ENCODE measurements at regions not wholly inside any gene's neighbourhood (a gene's known extent, or its start where the extent isn't known, plus 50 kb on each side); places are given as distances from the start of the nearest gene placed in this dataset.
A peak's percentile ranks its signal among the peaks of the same experiment; 100 is the strongest.

GRCh38 chr13:100798739-100799361, 124.3 kb upstream of the TMTC4 start:
- TF ChIP-seq ZNF202 (tag by site-specific recombination; IDR thresholded peaks at IDR 0.05; ENCODE audit: borderline replicate concordance) (no peak), ZNF610 (tag by site-specific recombination; IDR thresholded peaks at IDR 0.05; ENCODE audit: borderline replicate concordance) (peak; percentile 53; the same call in 1 of the 2 replicates)
- Histone ChIP-seq H3K4me3 (ENCODE audit: low read depth, low read length) (no peak overlapping the region), H3K9me3 (ENCODE audit: control insufficient read depth, insufficient read depth, low read depth, low read length) (no peaks in the 10 kb centered on the region), H3K4me1 (ENCODE audit: control insufficient read depth, insufficient read depth, low read length) (no peaks in the 10 kb centered on the region), H3K36me3 (ENCODE audit: control insufficient read depth in 2 of 2, insufficient read depth in 1 of 2, low read length in 2 of 2) (no peaks in the 10 kb centered on the region), H3K27ac (ENCODE audit: extremely low read depth, low read depth, low read length) (no peak overlapping the region)
- CTCF ChIA-PET = no interaction called here
- POLR2A ChIA-PET = interaction anchor here (0.6 kb wide), 1 partner anchor 139 kb away, joined by 3 read pairs; no protein-coding TSS in a partner anchor

GRCh38 chr13:100797921-100798320, 123.3 kb upstream of the TMTC4 start:
- Histone ChIP-seq H3K27ac (ENCODE audit: extremely low read depth, low read depth, low read length) (no peak overlapping the region), H3K4me3 (ENCODE audit: low read depth, low read length) (no peak overlapping the region), H3K9me3 (ENCODE audit: control insufficient read depth, insufficient read depth, low read depth, low read length) (no peaks in the 10 kb centered on the region), H3K36me3 (ENCODE audit: control insufficient read depth in 2 of 2, insufficient read depth in 1 of 2, low read length in 2 of 2) (no peaks in the 10 kb centered on the region), H3K4me1 (ENCODE audit: control insufficient read depth, insufficient read depth, low read length) (no peaks in the 10 kb centered on the region)
- TF ChIP-seq ZNF157 (tag by site-specific recombination; IDR thresholded peaks at IDR 0.05) (no peak), FEZF1 (tag by site-specific recombination; IDR thresholded peaks at IDR 0.05) (peak; percentile 76), ZNF23 (tag by site-specific recombination; IDR thresholded peaks at IDR 0.05; ENCODE audit: borderline replicate concordance) (no peak), ZNF223 (tag by site-specific recombination; IDR thresholded peaks at IDR 0.05) (no peak), TCF7L2 (IDR thresholded peaks at IDR 0.05; ENCODE audit: borderline replicate concordance, low read depth, low read length) (0 out of 2 replicates have a peak, but pooled peaks have one; percentile 30), ZNF214 (tag by site-specific recombination; IDR thresholded peaks at IDR 0.05; ENCODE audit: borderline replicate concordance) (no peak), GLI4 (tag by site-specific recombination; IDR thresholded peaks at IDR 0.05) (no peak), PRDM6 (tag by site-specific recombination; IDR thresholded peaks at IDR 0.05) (0 out of 2 replicates have a peak, but pooled peaks have one; percentile 23), YY2 (tag by site-specific recombination; IDR thresholded peaks at IDR 0.05) (no peak), ZNF335 (tag by site-specific recombination; conservative IDR thresholded peaks at IDR 0.05) (no peak), ZNF37A (tag by site-specific recombination; IDR thresholded peaks at IDR 0.05) (no peak), ZNF132 (tag by site-specific recombination; IDR thresholded peaks at IDR 0.05; ENCODE audit: borderline replicate concordance) (no peak), ZNF843 (tag by site-specific recombination; IDR thresholded peaks at IDR 0.05) (peak; percentile 89), ZNF707 (tag by site-specific recombination; IDR thresholded peaks at IDR 0.05) (no peak), TSHZ1 (tag by site-specific recombination; IDR thresholded peaks at IDR 0.05; ENCODE audit: borderline replicate concordance) (no peak), ZBTB21 (tag by site-specific recombination; IDR thresholded peaks at IDR 0.05) (no peak), MEIS1 (CRISPR knock-in tag; IDR thresholded peaks at IDR 0.05; ENCODE audit: borderline replicate concordance) (no peak)
- ChIA-PET POLR2A (no interaction called here), CTCF (no interaction called here)
